Ishikawa (cell line): ENCODE measurements at regions not wholly inside any gene's neighbourhood (a gene's known extent, or its start where the extent isn't known, plus 50 kb on each side); places are given as distances from the start of the nearest gene placed in this dataset.

Source experiments
- FOXM1 ChIP-seq: IDR thresholded peaks from 2 replicates; pipeline ENCODE4 v1.6.1; 2012; ENCODE audit warnings: low read depth, borderline replicate concordance
- RAD21 ChIP-seq: IDR thresholded peaks from 2 replicates; pipeline ENCODE4 v1.6.1; 2012; ENCODE audit warnings: low read depth
- TEAD4 ChIP-seq: IDR thresholded peaks from 2 replicates; pipeline ENCODE4 v1.6.1; 2012
- YY1 ChIP-seq: IDR thresholded peaks from 2 replicates; pipeline ENCODE4 v1.6.1; 2012; ENCODE audit warnings: low read depth
- TF ChIP-seq, protein P1 (sequence below): IDR thresholded peaks from 2 replicates; pipeline ENCODE4 v1.6.1; 2012

- TF ChIP-seq YY1 (no peak), RAD21 (no peak), TEAD4 (no peak), FOXM1 (no peak)
- TF ChIP-seq, protein P1, sequence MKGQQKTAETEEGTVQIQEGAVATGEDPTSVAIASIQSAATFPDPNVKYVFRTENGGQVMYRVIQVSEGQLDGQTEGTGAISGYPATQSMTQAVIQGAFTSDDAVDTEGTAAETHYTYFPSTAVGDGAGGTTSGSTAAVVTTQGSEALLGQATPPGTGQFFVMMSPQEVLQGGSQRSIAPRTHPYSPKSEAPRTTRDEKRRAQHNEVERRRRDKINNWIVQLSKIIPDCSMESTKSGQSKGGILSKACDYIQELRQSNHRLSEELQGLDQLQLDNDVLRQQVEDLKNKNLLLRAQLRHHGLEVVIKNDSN, result no peak
Measured at GRCh38 chr3:87694678-87695077, 364.1 kb downstream of the CGGBP1 start.
